ENCODE measurements at regions not wholly inside any gene's neighbourhood (a gene's known extent, or its start where the extent isn't known, plus 50 kb on each side); places are given as distances from the start of the nearest gene placed in this dataset.

DNA sequence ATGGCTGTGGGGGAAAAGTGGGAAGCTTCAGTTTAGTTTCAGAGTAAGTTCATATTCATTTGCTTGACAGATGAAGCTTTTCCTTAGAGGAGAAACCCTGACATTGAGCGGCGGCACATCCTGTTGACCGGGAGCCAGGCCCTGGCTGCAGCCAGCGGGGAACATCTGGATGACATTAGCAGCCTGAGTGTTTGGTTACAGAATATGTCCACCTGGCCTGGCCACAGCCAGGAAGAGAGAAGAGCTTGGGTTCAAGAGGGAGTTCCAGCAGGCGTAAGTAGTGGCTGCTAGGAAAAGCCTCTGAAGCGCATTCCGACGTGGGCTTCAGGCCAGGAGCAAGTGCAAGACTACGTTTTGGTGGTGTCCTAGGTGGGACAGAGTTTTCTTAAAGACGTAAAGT lies 144.9 kb upstream of the MYCN start:
- H2AFZ ChIP-seq (ENCODE audit: low read length), result no peak overlapping the region
- H3K4me3 ChIP-seq (ENCODE audit: extremely low read depth in 1 of 4, insufficient read depth in 2 of 4, low read depth in 3 of 4, low read length in 4 of 4), result no peak overlapping the region
- H3K4ac ChIP-seq (replicated peaks; ENCODE audit: insufficient read length, low read depth, low read length), result no peak overlapping the region
- H3K9ac ChIP-seq (replicated peaks in 1 of 4; ENCODE audit: extremely low read depth in 1 of 4, low read depth in 3 of 4, low read length in 3 of 4), result no peak overlapping the region
- WGBS, 2 experiments (ENCODE audit: extremely low coverage in 1 of 2, insufficient coverage in 1 of 2, insufficient read length in 1 of 2, insufficient replicate concordance in 2 of 2, low coverage in 1 of 2, low lambda C conversion rate in 2 of 2, missing lambda C conversion rate in 1 of 2), result 90% methylated on average over 10 of the region's 10 CpGs; no CpG with 5 or more reads in 1 of the 2 experiments
- H4K91ac ChIP-seq (replicated peaks; ENCODE audit: insufficient read length, low read length), result no peak overlapping the region
- no peaks in the 10 kb centered on the region for H3K9me3 ChIP-seq (ENCODE audit: insufficient read depth in 2 of 2, low read depth in 1 of 2, low read length in 1 of 2)
- no peak overlapping the region for H2AK5ac ChIP-seq (ENCODE audit: low read depth, low read length)
- DNase-seq (ENCODE audit: low read depth in 1 of 2, low spot score in 2 of 2) (no peak), FAIRE-seq (no peak)
- no peaks in the 10 kb centered on the region for H3K79me2 ChIP-seq (ENCODE audit: control insufficient read depth in 1 of 2, insufficient read depth in 2 of 2, low read length in 2 of 2)
- no peak overlapping the region for H2BK5ac ChIP-seq (ENCODE audit: low read depth, low read length)
- H3K27me3 ChIP-seq (replicated peaks in 1 of 4; ENCODE audit: control insufficient read depth in 3 of 4, extremely low read depth in 1 of 4, insufficient read depth in 3 of 4, low read length in 3 of 4), result no peaks in the 10 kb centered on the region
- H2BK20ac ChIP-seq (ENCODE audit: low read length), result no peak overlapping the region
- no peak overlapping the region for H3K23ac ChIP-seq (ENCODE audit: insufficient read length)
- no peaks in the 10 kb centered on the region for H3K36me3 ChIP-seq (ENCODE audit: control insufficient read depth in 2 of 4, insufficient read depth in 4 of 4, low read length in 3 of 4)
- no peak overlapping the region for H3K18ac ChIP-seq (ENCODE audit: extremely low read depth, low read length)
- H3K27ac ChIP-seq (ENCODE audit: low read depth, low read length), result no peak overlapping the region
- TF ChIP-seq RXRA (IDR thresholded peaks at IDR 0.05; ENCODE audit: insufficient read depth, low read depth, low read length) (no peak), GTF2F1 (IDR thresholded peaks at IDR 0.05; ENCODE audit: borderline replicate concordance, low read depth, low read length) (no peak), TAF1 (IDR thresholded peaks at IDR 0.05; ENCODE audit: low read depth, low read length) (no peak), SAP30 (IDR thresholded peaks at IDR 0.05; ENCODE audit: insufficient read depth, insufficient replicate concordance, low read length) (no peak), SP2 (IDR thresholded peaks at IDR 0.05; ENCODE audit: low read length) (no peak), EGR1 (IDR thresholded peaks at IDR 0.05; ENCODE audit: borderline replicate concordance, low read depth, low read length) (no peak), SIX5 (IDR thresholded peaks at IDR 0.05; ENCODE audit: low read depth, low read length) (no peak), RFX5 (IDR thresholded peaks at IDR 0.05; ENCODE audit: borderline replicate concordance, low read depth, low read length) (no peak), SP4 (IDR thresholded peaks at IDR 0.05; ENCODE audit: low read length) (no peak), KDM4A (IDR thresholded peaks at IDR 0.05; ENCODE audit: low read depth, low read length, severe bottlenecking) (no peak), POLR2A (IDR thresholded peaks at IDR 0.05; ENCODE audit: control extremely low read depth in 1 of 2, low read depth in 2 of 2, low read length in 2 of 2) (no peak)
- TF ChIP-seq, protein P1, sequence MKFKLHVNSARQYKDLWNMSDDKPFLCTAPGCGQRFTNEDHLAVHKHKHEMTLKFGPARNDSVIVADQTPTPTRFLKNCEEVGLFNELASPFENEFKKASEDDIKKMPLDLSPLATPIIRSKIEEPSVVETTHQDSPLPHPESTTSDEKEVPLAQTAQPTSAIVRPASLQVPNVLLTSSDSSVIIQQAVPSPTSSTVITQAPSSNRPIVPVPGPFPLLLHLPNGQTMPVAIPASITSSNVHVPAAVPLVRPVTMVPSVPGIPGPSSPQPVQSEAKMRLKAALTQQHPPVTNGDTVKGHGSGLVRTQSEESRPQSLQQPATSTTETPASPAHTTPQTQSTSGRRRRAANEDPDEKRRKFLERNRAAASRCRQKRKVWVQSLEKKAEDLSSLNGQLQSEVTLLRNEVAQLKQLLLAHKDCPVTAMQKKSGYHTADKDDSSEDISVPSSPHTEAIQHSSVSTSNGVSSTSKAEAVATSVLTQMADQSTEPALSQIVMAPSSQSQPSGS (IDR thresholded peaks at IDR 0.05; ENCODE audit: low read length), result no peak
- TF ChIP-seq, protein P2, sequence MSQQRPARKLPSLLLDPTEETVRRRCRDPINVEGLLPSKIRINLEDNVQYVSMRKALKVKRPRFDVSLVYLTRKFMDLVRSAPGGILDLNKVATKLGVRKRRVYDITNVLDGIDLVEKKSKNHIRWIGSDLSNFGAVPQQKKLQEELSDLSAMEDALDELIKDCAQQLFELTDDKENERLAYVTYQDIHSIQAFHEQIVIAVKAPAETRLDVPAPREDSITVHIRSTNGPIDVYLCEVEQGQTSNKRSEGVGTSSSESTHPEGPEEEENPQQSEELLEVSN (IDR thresholded peaks at IDR 0.05), result no peak
- H4K20me1 ChIP-seq (replicated peaks in 1 of 2; ENCODE audit: control insufficient read depth in 1 of 2, insufficient read depth in 2 of 2, low read length in 2 of 2), result no peaks in the 10 kb centered on the region
- H3K56ac ChIP-seq (replicated peaks; ENCODE audit: insufficient read length, low read depth, low read length), result no peak overlapping the region
- H4K8ac ChIP-seq (ENCODE audit: extremely low read depth, insufficient read depth, low read length), result no peak overlapping the region; the same call in 1 of the 2 replicates
- no peak overlapping the region; the same call in 1 of the 2 replicates for H2BK12ac ChIP-seq (ENCODE audit: low read depth, low read length)
- no peak overlapping the region for H3K4me2 ChIP-seq (ENCODE audit: insufficient read depth in 1 of 2, low read depth in 2 of 2, low read length in 2 of 2)
- no peak overlapping the region for H3K14ac ChIP-seq (ENCODE audit: insufficient read length)
- H3K79me1 ChIP-seq (ENCODE audit: low read depth, low read length), result no peaks in the 10 kb centered on the region
- H3K4me1 ChIP-seq (replicated peaks in 1 of 4; ENCODE audit: control insufficient read depth in 3 of 4, insufficient read depth in 4 of 4, low read length in 3 of 4), result peaks cover 0 to 2% (median 1%) of the 10 kb centered on the region in 4 experiments; a peak in 2 of 7 replicates
- ChIA-PET CTCF (ENCODE audit: partially characterized antibody) (interaction anchor here (1.0 to 5.5 kb wide), 15 partner anchors 10 to 756 kb away, joined by 3 to 47 read pairs (median 9); no protein-coding TSS in a partner anchor), POLR2A (ENCODE audit: partially characterized antibody) (interaction anchor here (0.5 kb wide), 1 partner anchor 145 kb away, joined by 3 read pairs; the partner anchor contains the start of gene MYCN)
- no peak overlapping the region for H2BK120ac ChIP-seq (replicated peaks; ENCODE audit: low read depth, low read length)
- no peaks in the 10 kb centered on the region for H3K23me2 ChIP-seq (ENCODE audit: low read depth, low read length)
- no peak overlapping the region for H2BK15ac ChIP-seq (ENCODE audit: low read length)
- no peak overlapping the region for H4K5ac ChIP-seq (ENCODE audit: insufficient read length, low read depth, low read length)
